ENCODE measurements at regions not wholly inside any gene's neighbourhood (a gene's known extent, or its start where the extent isn't known, plus 50 kb on each side); places are given as distances from the start of the nearest gene placed in this dataset.

GRCh38 chr11:15707971-15708370, 593.2 kb downstream of the INSC start:
- TF ChIP-seq POLR2AphosphoS5 (IDR thresholded peaks at IDR 0.05; ENCODE audit: low read depth, low read length) (no peak), TAF1 (IDR thresholded peaks at IDR 0.05; ENCODE audit: borderline replicate concordance, insufficient read depth, low read length) (no peak)
